ENCODE measurements at regions not wholly inside any gene's neighbourhood (a gene's known extent, or its start where the extent isn't known, plus 50 kb on each side); places are given as distances from the start of the nearest gene placed in this dataset.

DNA sequence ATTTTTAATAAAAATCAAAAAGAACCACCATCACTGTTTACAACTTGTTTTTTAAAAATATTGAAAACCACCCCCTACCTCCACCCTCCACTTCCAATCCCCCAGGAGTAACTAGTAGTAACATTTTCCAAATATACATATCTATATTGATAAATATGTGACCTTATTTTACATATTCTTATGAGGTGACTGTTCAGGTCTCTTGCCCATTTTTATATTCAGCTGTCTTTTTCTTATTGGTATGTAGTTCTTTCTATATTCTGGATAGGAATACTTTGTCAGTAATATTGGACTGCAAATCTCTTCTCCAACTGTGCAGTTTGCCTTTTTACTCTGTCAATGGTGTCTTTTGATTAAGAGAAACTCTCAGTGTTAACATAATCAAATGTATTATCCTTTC, 59.0 kb upstream of the EIF5 start:
- no peaks in the 10 kb centered on the region for H3K9me3 ChIP-seq
- no peak overlapping the region for H3K27ac ChIP-seq
- TF ChIP-seq, protein P1, sequence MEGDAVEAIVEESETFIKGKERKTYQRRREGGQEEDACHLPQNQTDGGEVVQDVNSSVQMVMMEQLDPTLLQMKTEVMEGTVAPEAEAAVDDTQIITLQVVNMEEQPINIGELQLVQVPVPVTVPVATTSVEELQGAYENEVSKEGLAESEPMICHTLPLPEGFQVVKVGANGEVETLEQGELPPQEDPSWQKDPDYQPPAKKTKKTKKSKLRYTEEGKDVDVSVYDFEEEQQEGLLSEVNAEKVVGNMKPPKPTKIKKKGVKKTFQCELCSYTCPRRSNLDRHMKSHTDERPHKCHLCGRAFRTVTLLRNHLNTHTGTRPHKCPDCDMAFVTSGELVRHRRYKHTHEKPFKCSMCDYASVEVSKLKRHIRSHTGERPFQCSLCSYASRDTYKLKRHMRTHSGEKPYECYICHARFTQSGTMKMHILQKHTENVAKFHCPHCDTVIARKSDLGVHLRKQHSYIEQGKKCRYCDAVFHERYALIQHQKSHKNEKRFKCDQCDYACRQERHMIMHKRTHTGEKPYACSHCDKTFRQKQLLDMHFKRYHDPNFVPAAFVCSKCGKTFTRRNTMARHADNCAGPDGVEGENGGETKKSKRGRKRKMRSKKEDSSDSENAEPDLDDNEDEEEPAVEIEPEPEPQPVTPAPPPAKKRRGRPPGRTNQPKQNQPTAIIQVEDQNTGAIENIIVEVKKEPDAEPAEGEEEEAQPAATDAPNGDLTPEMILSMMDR (IDR thresholded peaks at IDR 0.05), result no peak
- TF ChIP-seq POLR2A (IDR thresholded peaks at IDR 0.05), result no peak
- H3K36me3 ChIP-seq (ENCODE audit: low read depth, missing control alignments), result no peaks in the 10 kb centered on the region
- intact Hi-C loops (cut with DNase I; ENCODE audit: low total_unique reads), result loop anchor here (10.0 kb wide), 1 partner anchor 150 kb away; the partner anchor contains the start of gene TNFAIP2
- no peak for DNase-seq
- no peaks in the 10 kb centered on the region for H3K27me3 ChIP-seq
- no peak overlapping the region for H3K4me3 ChIP-seq
- peaks cover 5% of the 10 kb centered on the region for H3K4me1 ChIP-seq

DNA sequence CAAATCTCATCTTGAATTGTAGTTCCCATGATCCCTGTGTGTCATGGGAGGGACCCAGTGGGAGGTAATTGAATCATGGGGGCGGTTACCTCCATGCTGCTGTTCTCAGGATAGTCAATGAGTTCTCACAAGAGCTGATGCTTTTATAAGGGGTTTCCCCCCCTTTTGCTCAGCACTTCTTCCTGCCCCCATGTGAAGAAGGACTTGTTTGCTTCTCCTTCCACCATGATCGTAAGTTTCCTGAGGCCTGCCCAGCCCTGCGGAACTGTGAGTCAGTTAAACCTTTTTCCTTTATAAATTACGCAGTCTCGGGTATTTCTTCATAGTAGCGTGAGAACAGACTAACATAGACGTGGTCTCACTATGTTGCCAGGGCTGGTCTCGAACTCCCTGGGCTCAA, 56.1 kb upstream of the EIF5 start:
- no peaks in the 10 kb centered on the region for H3K27me3 ChIP-seq
- no peak for TF ChIP-seq POLR2A (IDR thresholded peaks at IDR 0.05)
- H3K27ac ChIP-seq, result no peak overlapping the region
- peaks cover 5% of the 10 kb centered on the region for H3K4me1 ChIP-seq
- H3K4me3 ChIP-seq, result no peak overlapping the region
- H3K9me3 ChIP-seq, result no peaks in the 10 kb centered on the region
- no peaks in the 10 kb centered on the region for H3K36me3 ChIP-seq (ENCODE audit: low read depth, missing control alignments)
- intact Hi-C loops (cut with DNase I; ENCODE audit: low total_unique reads), result loop anchor here (10.0 kb wide), 1 partner anchor 153 kb away; the partner anchor contains the start of gene TNFAIP2
- DNase-seq, result no peak
- 64 to 74% methylated on average over 8 of the region's 8 CpGs for WGBS, 2 donors

GRCh38 chr14:103279142-103280025, 54.7 kb upstream of the EIF5 start:
- no peaks in the 10 kb centered on the region for H3K36me3 ChIP-seq (ENCODE audit: low read depth, missing control alignments)
- peak; percentile 46 for DNase-seq
- no peaks in the 10 kb centered on the region for H3K27me3 ChIP-seq
- TF ChIP-seq, protein P1 (IDR thresholded peaks at IDR 0.05), result no peak
- TF ChIP-seq POLR2A (IDR thresholded peaks at IDR 0.05), result no peak
- H3K27ac ChIP-seq, result peak overlapping the region in 1 of 2 donors; percentile 10
- no peaks in the 10 kb centered on the region for H3K4me1 ChIP-seq
- intact Hi-C loops (cut with DNase I; ENCODE audit: low total_unique reads), result loop anchor here (10.0 kb wide), 1 partner anchor 155 kb away; the partner anchor contains the start of gene TNFAIP2
- H3K4me3 ChIP-seq, result peak overlapping the region; percentile 36 to 47
- no peaks in the 10 kb centered on the region for H3K9me3 ChIP-seq
- whole genome bisulfite sequencing, 2 donors, result 29 to 59% methylated on average over 9 to 40 of the region's 102 CpGs

GRCh38 chr14:103280278-103280928, 53.6 kb upstream of the EIF5 start:
- WGBS, 2 donors, result 56 to 69% methylated on average over 15 of the region's 15 CpGs
- no peak for DNase-seq
- intact Hi-C loops (cut with DNase I; ENCODE audit: low total_unique reads), result no loop called here

More at GRCh38 chr14:103280278-103280928, 53.6 kb upstream of the EIF5 start:
- Histone ChIP-seq H3K4me3 (no peak overlapping the region), H3K27me3 (no peaks in the 10 kb centered on the region), H3K9me3 (no peaks in the 10 kb centered on the region), H3K27ac (no peak overlapping the region), H3K36me3 (ENCODE audit: low read depth, missing control alignments) (no peaks in the 10 kb centered on the region), H3K4me1 (no peaks in the 10 kb centered on the region)
- TF ChIP-seq, protein P1 (IDR thresholded peaks at IDR 0.05), result no peak
- no peak for TF ChIP-seq POLR2A (IDR thresholded peaks at IDR 0.05)

Measured in testis (tissue), 2 donors.